HuH-7 (cell line): ENCODE measurements at regions not wholly inside any gene's neighbourhood (a gene's known extent, or its start where the extent isn't known, plus 50 kb on each side); places are given as distances from the start of the nearest gene placed in this dataset.
A peak's percentile ranks its signal among the peaks of the same experiment; 100 is the strongest.
"Not testable (repeated sequence)": the region's sequence is repeated elsewhere in the genome, so short reads cannot be mapped to it uniquely, and the experiment has no call there.

Experiments
- DNase-seq: peaks from one replicate; pipeline ENCODE4 v3.0.0; 2011; ENCODE audit warnings: low spot score

DNA sequence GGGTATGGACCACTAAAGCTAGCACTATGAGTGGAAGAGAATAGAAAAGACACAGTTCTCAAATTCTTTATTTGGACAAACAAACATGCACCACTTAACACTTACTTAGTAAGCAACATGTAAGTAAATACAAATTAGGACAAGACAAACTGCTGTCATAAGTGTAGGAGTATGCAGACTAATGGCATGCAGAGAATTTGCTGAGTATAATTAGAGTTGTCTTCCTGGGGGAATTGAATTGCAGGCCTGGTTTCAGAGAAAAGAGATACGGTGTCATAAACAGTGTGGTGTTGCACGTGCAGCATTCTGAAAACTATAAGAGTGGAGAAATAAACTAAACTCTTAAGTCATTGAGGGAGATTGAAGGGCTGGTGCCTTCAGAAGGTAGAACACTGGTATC lies 125.2 kb upstream of the EYA4 start:
- no peak for DNase-seq

DNA sequence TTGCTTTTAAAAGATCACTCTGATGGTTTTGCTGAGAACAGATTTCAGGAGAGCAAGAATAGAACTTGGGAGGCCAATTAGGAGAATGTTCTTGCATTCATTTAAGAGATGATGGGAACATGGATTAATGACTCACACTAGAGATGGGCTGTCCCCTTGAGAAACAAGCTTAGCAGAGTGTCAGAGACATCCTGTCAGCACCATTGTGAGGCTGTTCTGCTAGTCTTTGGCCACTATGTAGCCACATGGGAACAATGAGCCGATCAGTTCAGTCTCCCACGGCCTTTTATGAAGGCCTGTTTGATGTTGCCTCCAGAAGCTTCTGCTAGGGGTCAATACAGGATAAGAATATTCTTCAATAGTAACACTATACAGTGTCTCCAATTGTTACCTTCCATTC lies 113.0 kb upstream of the EYA4 start:
- DNase-seq, result no peak

DNA sequence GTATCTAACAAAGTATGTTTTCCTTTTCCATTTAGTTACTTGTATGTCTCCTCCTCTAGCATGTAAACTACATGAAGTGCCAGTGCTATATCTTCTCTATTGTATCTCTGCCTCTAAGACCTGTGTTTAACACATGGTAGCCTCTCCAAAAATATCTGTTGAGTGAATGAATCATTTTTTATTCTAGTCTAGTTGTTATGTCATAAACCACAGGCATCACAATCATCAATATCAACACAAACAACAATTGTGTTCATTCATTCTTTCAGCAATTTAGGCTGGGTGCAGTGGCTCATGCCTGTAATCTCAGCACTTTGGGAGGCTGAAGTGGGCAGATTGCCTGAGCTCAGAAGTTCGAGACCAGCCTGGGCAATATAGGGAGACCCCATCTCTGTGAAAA lies 111.6 kb upstream of the EYA4 start:
- no peak for DNase-seq

DNA sequence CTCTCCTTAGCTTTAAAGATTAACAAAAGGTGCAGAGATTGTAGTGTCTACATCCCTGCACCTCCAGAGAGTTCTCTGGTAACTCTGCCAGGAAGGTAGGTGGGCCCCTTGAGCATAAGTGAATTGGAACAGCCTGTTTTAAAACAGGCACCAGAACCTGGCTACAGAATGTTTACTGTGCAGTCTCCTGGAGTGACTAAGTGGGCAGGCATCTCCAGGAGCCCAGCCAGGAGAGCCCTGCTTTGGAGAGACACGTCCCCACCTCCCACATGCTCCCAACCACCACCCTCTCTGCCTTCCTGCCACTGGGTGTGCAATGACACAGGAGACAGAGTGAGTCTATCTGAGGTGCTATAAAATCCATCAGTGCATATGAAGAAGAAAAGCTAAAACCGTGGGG lies 110.3 kb upstream of the EYA4 start:
- peak; percentile 17 for DNase-seq

DNA sequence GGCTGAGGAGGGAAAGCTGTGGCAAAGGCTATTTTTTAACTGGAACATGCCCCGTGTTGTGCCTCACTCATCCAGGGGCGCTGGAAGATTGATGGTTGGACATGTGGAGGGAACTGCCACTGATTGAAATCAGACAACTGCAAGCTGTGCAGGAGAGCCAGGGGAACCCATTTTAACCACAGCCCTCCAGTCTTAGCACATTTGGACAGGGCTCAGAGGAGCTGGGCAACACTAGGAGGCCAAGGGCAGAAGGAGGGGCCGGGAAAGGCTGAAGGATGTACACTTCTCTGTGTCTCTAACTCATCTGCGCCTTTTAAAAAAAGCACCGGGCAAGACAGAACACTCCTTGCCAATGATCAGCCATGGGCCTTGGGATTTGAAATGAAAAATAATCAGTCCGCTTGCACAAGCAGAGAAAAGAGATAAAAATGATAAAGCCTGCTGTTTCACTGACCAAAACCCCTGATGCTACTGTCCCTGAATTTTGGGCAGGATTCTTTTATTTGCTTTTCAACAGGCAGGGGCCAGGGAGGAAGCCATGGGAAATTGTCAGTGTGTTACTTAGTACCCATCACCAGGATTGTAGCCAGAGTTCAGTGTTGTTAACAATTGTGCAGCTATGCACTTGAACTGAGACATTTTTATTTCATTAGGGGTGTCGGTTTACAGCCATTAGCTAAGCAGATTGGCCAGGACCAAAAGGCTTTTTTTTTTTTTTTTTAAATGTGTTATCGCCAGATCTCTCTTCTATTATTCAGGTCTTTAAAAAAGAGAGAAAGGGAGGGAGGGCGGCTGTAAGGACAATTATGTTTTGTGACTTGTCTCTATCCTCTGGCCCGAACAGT lies 109.3 kb upstream of the EYA4 start:
- no peak for DNase-seq

DNA sequence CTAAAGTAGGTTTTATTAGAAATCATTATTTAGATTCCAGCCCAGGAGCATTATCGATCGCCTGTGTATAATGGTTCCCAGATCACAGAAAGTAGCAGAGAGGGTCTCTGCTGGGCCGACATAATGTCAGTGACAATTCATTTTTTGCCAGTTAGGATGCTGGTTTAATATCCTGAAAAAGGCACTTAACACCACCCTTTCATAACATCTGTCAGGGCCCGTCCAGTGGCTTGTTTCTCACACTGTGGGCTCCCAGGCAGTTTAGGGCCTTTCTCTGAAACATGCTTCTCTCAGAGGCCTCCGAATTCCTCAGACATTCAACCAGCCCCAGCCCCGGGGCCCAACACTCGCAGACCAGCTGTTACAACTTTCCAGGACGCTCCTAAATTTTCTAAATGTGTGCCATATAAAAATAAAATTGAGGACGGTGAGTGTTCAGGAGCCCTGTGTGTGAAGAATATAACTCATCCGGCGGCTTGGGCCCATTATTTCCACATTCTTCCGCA lies 108.6 kb upstream of the EYA4 start:
- no peak for DNase-seq

DNA sequence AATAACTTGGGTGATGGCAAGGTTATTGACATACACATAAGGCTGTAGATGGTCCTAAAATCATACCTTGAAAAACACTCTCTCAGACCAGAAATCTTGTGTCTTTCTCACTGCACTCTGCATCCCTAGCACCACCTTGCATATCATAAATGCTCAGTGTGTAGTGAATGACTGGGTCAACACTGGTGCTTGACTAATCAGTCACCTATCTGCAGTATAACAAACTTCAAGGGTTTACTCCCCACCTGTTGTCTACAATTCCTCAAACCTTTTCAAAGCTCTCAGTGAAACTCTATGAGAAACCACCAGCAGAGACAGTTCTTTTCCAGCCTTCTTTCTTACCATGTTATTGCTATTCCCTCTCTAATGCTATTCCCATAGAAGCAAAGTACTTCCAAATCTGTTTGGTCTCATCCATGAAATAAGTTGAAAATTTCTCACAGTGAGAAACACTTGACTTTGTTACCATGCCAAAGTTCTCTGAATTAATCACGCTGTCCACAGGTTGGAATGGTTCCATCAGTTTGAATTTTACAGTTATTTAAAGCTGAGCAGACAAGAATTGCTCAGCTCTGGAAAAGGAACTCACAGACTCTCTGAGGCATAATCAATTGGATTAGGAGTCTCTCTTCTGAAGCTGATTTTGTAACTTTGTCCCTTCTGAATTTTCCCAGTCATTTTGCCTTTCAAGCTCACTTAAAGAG lies 104.8 kb upstream of the EYA4 start:
- DNase-seq, result no peak

DNA sequence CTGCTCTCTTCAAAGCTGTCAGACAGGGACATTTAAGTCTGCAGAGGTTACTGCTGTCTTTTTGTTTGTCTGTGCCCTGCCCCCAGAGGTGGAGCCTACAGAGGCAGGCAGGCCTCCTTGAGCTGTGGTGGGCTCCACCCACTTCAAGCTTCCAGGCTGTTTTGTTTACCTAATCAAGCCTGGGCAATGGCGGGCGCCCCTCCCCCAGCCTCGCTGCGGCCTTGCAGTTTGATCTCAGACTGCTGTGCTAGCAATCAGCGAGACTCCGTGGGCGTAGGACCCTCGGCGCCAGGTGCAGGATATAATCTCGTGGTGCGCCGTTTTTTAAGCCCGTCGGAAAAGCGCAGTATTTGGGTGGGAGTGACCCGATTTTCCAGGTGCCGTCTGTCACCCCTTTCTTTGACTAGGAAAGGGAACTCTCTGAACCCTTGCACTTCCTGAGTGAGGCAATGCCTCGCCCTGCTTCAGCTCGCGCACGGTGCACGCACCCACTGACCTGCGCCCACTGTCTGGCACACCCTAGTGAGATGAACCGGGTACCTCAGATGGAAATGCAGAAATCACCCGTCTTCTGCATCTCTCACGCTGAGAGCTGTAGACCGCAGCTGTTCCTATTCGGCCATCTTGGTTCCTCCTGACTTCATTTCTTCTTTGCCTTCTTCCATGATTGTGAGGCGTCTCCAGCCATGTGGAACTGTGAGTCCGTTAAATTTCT lies 93.5 kb upstream of the EYA4 start:
- DNase-seq, result not testable (repeated sequence)

DNA sequence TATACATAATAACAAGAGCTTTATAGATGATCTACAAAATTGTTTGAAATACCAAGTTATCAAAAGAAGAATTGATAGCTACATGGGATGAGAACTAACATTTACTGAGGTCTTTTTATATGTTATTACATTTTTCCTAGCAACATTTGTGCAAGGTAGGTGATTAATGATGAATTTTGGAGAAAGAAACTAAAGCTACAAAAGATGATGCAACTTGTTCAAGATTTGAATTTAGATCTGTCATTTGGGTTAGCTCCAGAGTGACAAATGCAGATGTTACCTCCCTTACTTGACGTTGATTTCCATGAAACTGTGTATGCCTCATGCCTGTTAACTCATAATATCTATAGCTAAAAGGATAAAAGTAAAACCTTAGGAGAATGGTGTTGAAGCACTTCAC lies 84.5 kb upstream of the EYA4 start:
- no peak for DNase-seq

DNA sequence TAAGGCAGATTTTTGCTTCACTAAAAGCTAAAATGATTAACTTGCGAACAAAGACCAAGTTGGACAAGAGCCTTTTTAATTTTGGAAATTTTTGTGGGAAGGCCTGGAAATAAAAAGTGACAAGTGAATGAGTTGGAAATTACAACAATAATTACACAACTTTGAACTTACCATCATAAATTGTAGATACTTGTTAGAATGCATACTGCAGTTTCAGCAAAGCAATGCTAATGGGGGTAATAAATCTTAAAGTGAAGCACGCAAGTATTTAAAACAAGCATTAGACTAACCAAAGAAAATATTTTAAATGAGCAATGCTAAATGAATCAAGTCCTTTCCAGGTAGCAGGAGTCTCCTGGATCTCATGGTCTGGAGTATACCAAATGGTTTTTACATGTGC lies 83.2 kb upstream of the EYA4 start:
- DNase-seq, result no peak

DNA sequence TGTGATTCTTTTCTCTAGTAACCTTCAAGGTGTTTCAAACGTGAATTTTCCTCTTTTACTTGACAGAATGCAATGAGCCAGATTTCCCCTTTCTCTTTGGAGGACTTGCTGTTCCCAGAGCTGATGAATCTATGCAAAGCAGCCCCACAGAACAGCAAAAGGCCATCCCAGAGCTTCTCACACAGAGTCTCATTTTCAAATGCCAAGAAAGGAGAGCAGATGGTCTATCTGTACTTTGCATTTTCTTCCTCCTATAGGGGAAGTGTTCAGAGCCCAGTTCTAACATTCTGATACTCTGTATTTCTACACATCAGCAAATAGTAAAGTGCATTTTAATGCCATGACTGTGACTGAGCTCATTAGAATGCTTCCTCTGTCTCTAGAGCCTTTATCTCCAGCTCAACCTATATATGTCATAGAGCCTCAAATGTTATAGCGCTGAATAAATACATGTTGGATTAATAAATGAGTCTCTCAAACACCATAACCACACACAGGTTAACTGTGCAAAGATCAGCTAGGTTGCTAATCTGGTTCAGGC lies 81.8 kb upstream of the EYA4 start:
- DNase-seq, result no peak

DNA sequence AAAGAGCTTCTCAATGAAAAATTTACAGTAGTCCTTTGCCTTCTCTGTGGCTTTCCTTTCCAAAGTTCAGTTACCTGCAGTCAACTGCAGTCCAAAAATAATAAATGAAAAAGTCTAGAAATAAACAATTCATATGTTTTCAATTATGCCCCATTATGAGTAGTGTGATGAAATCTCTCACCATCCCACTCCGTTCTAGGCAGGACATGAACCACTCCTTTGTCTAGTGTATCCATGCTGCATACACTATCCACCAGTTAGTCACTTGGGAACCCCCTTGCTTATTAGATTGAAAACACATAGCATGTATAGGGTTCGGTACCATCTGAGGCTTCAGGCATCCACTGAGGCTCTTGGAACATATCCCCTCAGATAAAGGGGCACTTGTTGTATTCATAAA lies 80.6 kb upstream of the EYA4 start:
- no peak for DNase-seq

DNA sequence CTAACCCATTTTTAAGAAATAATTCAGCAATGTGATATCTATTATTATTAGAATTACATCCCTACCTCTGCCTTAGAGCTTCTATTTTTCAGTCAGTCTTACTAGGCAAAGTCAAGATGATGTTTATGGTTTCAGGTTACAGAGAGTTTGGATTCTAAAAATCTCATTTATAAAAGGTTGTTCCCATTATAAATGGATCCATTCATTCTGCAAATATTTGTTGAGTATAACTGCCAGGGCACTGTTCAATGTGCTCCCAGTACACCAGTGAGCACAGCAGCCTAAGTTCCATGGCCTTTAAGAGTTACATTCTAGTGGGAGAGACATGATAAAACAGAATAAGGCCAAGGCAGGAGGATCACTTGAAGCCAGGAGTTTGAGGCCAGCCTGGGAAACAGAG lies 75.9 kb upstream of the EYA4 start:
- DNase-seq, result no peak

DNA sequence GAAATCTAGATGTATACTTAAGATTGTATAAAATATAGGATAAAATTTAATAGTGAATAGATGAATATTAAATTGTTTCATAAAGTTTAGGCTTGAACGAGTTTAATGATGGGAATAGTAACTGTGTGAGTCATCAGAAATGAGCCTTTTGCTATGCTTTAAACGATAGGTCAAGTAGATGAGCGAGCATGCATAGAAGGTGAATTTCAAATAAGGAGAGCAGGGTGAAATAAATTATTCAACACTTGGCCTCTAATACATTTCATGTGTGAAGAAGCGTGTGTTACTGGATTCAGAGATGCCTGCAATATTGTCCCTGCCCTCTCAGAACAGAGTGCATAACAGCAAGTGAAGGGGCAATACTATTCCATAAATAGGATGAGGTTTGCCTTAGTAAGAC lies 74.4 kb upstream of the EYA4 start:
- no peak for DNase-seq

DNA sequence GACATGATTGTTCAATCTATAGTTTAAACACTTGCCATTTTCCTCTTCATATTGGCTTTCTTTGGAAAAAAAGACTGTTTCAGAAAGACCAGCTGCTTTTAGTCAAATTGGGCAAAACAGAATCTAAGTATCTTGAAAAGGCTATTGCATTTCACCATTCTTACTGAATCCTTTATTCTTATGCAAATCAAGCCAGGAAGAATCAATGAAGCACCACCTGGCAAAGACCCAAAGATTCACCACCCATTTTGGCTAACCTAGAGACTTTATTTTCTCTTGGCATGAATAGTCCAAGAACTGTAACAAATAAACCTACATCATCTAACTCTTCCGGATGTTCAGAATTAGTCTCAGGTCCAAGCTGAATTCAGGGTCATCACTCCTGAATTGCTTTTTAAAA lies 71.3 kb upstream of the EYA4 start:
- no peak for DNase-seq

DNA sequence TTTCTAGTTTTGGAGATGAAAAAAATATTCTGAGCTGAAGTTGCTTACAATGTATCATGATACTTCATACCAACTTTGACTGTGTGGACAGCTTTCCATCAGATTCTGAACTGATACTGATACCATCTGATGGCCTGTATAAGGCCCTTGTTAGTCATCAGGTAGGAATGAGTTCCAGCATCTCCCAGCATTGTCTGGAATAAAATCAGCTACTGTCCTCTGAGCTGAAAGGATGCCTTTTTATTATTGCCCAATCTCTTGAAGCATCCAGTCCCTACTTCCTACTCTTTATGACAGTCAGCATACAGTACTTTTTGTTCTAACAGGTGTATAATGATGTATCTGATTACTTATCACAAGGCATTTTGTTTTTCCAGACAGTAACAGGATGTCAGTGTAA lies 70.6 kb upstream of the EYA4 start:
- DNase-seq, result no peak

DNA sequence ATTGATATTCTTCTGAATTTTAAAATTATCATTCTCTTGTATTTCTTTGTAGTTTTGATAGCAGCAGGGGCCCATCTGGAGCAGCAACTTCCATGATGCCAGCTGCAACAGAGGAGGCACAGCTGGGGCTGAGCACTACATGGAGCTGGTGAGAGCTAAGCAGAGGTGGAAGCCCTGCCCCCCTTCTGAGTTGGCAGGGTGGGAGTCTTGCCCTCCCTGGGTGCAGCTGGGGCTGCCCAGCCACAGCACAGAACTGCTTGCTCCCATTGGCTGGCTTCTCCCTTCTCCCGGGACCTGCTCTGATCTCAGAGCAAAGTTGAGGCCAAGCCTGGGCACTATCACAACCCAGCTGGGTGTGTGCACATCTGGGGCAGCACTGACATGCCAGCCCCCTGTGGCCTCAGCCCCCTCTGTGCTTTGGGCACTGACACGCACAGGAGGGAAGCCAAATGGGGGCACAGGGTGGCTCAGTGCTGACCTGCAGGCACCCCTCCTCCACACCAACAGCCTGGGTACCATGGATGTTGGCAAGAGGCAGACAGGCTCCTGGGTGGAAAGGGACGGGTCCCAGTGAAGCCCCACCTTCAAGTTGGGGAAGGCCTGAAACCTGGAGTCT lies 69.1 kb upstream of the EYA4 start:
- DNase-seq, result no peak

DNA sequence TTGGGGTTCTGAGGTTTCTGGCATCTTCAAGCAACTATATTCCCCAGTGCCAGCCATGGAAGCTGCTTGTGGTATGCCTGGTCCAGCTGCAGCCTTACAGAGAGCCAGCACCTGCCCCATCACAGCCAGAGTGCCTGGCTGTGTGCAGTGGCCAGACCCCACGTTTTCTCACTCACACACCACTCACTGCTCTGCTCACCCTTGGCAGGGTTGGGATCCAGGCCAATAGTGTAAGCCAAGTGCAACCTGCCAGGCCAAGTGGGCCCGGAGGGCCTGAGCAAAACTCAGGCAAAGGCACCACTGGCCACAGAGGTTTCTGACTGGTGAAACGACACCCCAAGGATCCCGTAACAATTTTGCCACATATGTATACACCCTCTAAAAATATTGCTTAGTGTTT lies 67.9 kb upstream of the EYA4 start:
- DNase-seq, result no peak

DNA sequence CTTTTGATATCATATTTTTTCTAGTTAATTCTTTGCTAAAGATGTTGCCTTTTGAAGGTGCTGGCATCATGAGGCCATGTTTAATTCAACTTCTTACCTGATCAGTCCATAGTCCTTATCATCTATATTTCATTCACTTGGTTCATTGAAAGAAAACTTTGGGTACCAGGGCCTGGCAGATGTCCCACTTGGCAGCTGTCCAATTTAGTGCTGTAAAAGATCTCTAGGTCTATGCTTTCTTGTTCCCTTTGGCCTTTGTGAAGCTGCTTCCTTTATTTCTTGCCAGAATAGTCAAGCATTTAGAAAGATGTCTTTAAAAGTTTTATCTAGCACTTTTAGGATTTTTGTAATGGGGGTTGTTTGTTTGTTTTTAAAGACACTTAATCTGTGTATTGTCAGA lies 61.7 kb upstream of the EYA4 start:
- no peak for DNase-seq

DNA sequence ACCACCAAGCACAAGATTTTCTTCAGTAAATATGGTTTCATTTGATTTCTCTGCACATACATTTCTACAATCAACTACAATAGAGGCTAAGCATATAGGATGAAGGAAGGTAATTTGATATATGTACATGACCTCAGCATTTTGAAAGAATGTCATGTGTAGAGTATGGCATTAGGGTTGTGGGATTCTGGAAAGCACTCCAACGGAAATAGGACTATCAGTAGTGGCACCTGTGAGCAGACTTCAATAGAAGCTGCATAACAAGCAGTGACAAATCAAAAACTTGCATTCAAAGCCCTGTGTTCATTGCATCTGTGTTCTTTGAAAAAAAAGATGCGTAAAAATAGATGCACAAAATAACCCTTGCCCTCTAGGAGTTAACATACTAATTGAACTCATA lies 57.5 kb upstream of the EYA4 start:
- no peak for DNase-seq

DNA sequence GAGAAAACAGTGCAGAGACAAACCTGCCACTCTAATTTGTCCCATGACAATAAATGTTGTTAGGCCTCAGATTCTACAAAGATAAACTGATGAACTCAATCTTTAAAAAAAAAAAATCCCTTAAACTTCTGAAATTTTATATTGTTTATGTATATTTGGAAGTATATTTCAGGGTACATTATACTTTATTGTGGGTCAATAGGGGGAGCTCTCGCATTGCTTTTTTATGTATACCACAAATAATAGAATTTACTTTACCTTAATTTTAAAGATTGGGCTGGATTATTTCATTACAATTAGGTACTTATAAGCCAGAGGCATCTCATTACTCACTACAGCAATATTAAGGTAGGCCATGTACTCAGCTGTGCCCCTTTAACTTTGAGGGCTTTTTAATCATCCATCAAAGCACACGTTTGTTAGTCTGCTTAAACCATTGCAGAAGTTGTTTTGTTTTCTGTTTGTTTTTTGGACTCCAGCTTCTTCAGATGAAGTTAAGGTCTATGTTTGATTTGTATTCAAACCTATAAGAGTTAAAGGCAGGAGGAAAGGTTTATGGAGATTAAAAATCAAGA lies 56.3 kb upstream of the EYA4 start:
- no peak for DNase-seq

DNA sequence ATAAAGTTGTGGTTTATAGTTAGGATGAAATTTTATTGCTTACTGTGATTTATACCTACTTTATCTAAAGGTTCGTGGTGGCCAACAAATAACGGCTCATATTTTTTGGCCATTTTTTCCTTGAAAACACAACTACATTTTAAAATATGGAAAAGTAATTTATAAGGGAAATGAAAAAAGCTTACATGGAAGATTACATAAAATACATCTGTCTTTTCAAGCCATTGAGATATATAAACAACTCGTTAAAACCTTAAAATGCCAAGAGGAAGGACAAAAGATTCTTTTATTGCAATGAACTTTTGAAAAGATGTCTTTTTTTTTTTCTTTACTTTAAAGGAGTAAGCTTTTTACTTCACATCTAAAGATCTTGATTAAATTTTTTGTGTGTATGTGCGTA lies 55.4 kb upstream of the EYA4 start:
- no peak for DNase-seq
